Mesenchymal stem cell (in vitro differentiated cells and primary cell): ENCODE measurements at regions not wholly inside any gene's neighbourhood (a gene's known extent, or its start where the extent isn't known, plus 50 kb on each side); places are given as distances from the start of the nearest gene placed in this dataset.

ENCODE experiments used
- DNase-seq: peaks from one replicate; pipeline ENCODE4 v3.0.0-alpha.2; 2013
- H2AFZ ChIP-seq: one replicate; pipeline ENCODE4 v1.6.1; 2013; ENCODE audit warnings: low read depth, mild to moderate bottlenecking, control low read depth, inconsistent platforms, low read length, moderate library complexity
- H2AK5ac ChIP-seq: 2 replicates; pipeline ENCODE4 v1.6.1; 2013; ENCODE audit warnings: low read length, moderate library complexity, mild to moderate bottlenecking, inconsistent platforms; ENCODE audit not compliant: severe bottlenecking
- H2BK120ac ChIP-seq: one replicate; pipeline ENCODE4 v1.6.1; 2013; ENCODE audit warnings: low read depth, mild to moderate bottlenecking, inconsistent platforms, low read length, moderate library complexity
- H2BK12ac ChIP-seq, 2 experiments: one replicate each; pipeline ENCODE4 v1.6.1; 2013; ENCODE audit warnings: inconsistent platforms in 2 of 2, low read length in 2 of 2, mild to moderate bottlenecking in 2 of 2, moderate library complexity in 2 of 2, control low read depth in 1 of 2
- H2BK15ac ChIP-seq: one replicate; pipeline ENCODE4 v1.6.1; 2013; ENCODE audit warnings: mild to moderate bottlenecking, low read depth, inconsistent platforms; ENCODE audit not compliant: poor library complexity, severe bottlenecking
- H2BK5ac ChIP-seq: 2 replicates; pipeline ENCODE4 v1.6.1; 2013; ENCODE audit warnings: low read depth, mild to moderate bottlenecking, low read length, control low read depth, inconsistent platforms; ENCODE audit not compliant: poor library complexity, severe bottlenecking
- H3K14ac ChIP-seq, 2 experiments: one replicate each; pipeline ENCODE4 v1.6.1; 2013; ENCODE audit warnings: inconsistent platforms in 2 of 2, low read length in 2 of 2, control low read depth in 1 of 2, mild to moderate bottlenecking in 1 of 2, moderate library complexity in 1 of 2
- H3K18ac ChIP-seq, 2 experiments: one replicate each; pipeline ENCODE4 v1.6.1; 2013; ENCODE audit warnings: inconsistent platforms in 2 of 2, low read length in 2 of 2, control low read depth in 1 of 2, low read depth in 1 of 2, mild to moderate bottlenecking in 1 of 2
- H3K23ac ChIP-seq, 2 experiments: one replicate each; pipeline ENCODE4 v1.6.1; 2013; ENCODE audit warnings: inconsistent platforms in 2 of 2, low read length in 2 of 2, mild to moderate bottlenecking in 2 of 2, moderate library complexity in 2 of 2, control low read depth in 1 of 2
- H3K27ac ChIP-seq: 2 replicates; pipeline ENCODE4 v1.5.1; 2013; ENCODE audit warnings: mild to moderate bottlenecking, moderate library complexity, low read length, control low read depth, inconsistent platforms; ENCODE audit not compliant: poor library complexity, severe bottlenecking
- H3K27me3 ChIP-seq, 2 experiments: 2 replicates each; pipeline versions ENCODE4 v1.6.1 to v1.7.0; 2013; ENCODE audit warnings: low read length in 2 of 2, mild to moderate bottlenecking in 2 of 2, moderate library complexity in 2 of 2, control low read depth in 1 of 2, inconsistent platforms in 1 of 2; ENCODE audit not compliant: control insufficient read depth in 1 of 2, insufficient read depth in 1 of 2
- H3K36me3 ChIP-seq, 2 experiments: 2 replicates each; pipeline versions ENCODE4 v1.6.1 to v1.7.0; 2013; ENCODE audit warnings: low read length in 2 of 2, control low read depth in 1 of 2, inconsistent platforms in 1 of 2, low read depth in 1 of 2, mild to moderate bottlenecking in 1 of 2; ENCODE audit not compliant: insufficient read depth in 2 of 2, control insufficient read depth in 1 of 2
- H3K4ac ChIP-seq, 2 experiments: one replicate each; pipeline ENCODE4 v1.6.1; 2013; ENCODE audit warnings: inconsistent platforms in 2 of 2, low read length in 2 of 2, mild to moderate bottlenecking in 2 of 2, moderate library complexity in 2 of 2, control low read depth in 1 of 2, low read depth in 1 of 2
- H3K4me1 ChIP-seq: 2 replicates; pipeline ENCODE4 v1.6.1; 2013; ENCODE audit warnings: low read depth, low read length, control low read depth; ENCODE audit not compliant: control insufficient read depth, insufficient read depth
- H3K4me2 ChIP-seq: 2 replicates; pipeline ENCODE4 v1.6.1; 2013; ENCODE audit warnings: low read length, mild to moderate bottlenecking, inconsistent platforms; ENCODE audit not compliant: poor library complexity, severe bottlenecking
- H3K4me3 ChIP-seq, 2 experiments: 2 replicates each; pipeline versions ENCODE4 v1.5.1 to v1.7.0; 2013; ENCODE audit warnings: low read length in 2 of 2, mild to moderate bottlenecking in 2 of 2, control low read depth in 1 of 2, low read depth in 1 of 2; ENCODE audit not compliant: insufficient read depth in 1 of 2
- H3K79me1 ChIP-seq: replicated peaks from 2 replicates; pipeline ENCODE4 v1.6.1; 2013; ENCODE audit warnings: mild to moderate bottlenecking, control low read depth, low read length, inconsistent platforms; ENCODE audit not compliant: poor library complexity, severe bottlenecking
- H3K9ac ChIP-seq: 2 replicates; pipeline ENCODE4 v1.7.0; 2013; ENCODE audit warnings: mild to moderate bottlenecking, low read length, moderate library complexity
- H3K9me3 ChIP-seq: 2 replicates; pipeline ENCODE4 v1.7.0; 2013; ENCODE audit warnings: mild to moderate bottlenecking, low read length; ENCODE audit not compliant: control insufficient read depth
- H4K8ac ChIP-seq: one replicate; pipeline ENCODE4 v1.6.1; 2013; ENCODE audit warnings: inconsistent platforms, mild to moderate bottlenecking, low read length, moderate library complexity
- H4K91ac ChIP-seq: one replicate; pipeline ENCODE4 v1.6.1; 2013; ENCODE audit warnings: mild to moderate bottlenecking, low read length, inconsistent platforms
- WGBS: methylation state at CpG from one replicate; pipeline ENCODE4 v1.1.7; 2013; ENCODE audit warnings: mixed read lengths; 5-methylcytosine and 5-hydroxymethylcytosine counted together

DNA sequence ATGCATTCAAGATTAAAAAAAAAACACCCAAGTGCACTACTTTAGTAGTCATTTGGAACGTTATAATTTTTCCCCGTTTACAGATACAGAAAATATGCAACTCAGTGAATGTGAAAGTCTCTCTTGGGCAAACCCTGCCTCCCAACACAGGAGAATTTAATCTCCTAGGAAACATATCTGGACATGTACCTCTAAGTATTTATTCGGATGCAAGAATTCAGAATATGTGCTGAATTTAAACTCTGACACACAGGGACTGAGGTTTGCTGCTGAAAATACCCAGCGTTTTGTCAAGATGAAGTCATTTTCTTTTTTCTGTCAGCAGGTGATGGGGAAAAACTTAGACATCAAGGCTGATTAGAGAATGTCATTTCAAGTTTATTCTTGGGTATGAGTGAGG, 105.4 kb downstream of the ACKR3 start:
- Histone ChIP-seq H2BK5ac (no peak overlapping the region), H2BK12ac (no peak overlapping the region), H2BK120ac (no peak overlapping the region), H3K4me1 (peaks cover 10% of the 10 kb centered on the region), H2BK15ac (no peak overlapping the region), H3K36me3 (no peaks in the 10 kb centered on the region), H3K27ac (peak overlapping the region; percentile 52), H3K9ac (no peak overlapping the region), H4K91ac (no peak overlapping the region), H3K23ac (no peak overlapping the region), H3K27me3 (peaks cover 5 to 8% of the 10 kb centered on the region in 2 experiments), H3K79me1 (no peaks in the 10 kb centered on the region), H3K14ac (no peak overlapping the region), H3K9me3 (peaks cover 14% of the 10 kb centered on the region), H3K4me2 (no peak overlapping the region), H4K8ac (no peak overlapping the region), H3K4me3 (no peak overlapping the region), H2AFZ (no peak overlapping the region), H3K4ac (no peak overlapping the region), H2AK5ac (no peak overlapping the region), H3K18ac (no peak overlapping the region)
- no peak for DNase-seq
- WGBS = 73% methylated on average over 4 of the region's 4 CpGs

DNA sequence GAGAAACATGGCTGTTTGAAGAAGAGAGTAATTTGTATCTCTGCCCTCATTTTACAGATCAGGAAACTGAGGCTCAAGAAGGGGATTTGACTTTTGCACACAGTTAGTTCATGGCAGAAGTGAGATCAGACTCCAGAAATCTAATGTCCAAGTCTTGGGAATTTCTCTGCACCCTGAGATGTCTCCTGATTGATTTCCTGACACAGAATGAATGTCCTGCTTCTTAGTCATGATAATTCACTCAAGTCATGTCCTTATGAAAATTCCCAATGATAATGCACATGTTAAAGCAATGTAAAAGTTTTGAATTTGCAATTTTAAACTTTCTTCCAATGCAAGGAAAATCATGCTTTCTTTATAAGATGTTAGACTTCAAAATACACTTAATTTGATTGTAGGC, 105.9 kb downstream of the ACKR3 start:
- Histone ChIP-seq H2BK120ac (no peak overlapping the region), H2BK12ac (no peak overlapping the region), H3K18ac (no peak overlapping the region)

DNA sequence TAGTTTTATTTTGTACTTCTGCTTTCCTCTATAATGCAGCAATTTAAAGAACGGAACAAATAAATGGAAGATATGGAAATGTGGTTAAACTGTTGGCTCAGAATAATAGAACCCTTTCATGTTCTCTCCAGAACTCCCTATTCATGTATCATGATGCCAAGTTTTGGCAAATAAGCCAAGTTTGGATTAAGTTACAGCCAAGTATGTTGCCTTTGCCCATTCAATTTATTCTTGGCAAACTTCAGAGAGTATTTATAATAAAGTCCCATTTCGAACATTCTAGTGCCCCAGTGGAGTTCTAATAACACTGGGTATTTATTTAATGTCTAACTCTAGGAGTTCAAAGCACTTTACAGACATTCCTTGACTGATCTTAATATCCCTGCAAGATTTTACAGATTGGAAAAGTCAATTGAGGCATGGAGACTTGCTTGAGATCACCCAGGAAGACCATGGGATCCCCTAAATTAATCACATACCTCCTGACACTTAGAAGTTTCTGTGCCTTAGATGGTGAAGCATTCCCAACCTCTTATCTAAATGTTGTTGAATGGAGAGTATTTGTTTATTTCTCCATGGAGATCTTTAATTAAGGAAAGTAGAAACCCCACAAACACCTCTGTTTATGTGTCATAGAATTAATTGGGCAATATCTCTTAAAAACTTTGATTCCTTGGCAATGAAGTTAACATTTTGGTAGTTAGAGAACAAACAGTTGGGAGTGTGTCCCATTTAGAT, 106.7 kb downstream of the ACKR3 start:
- Histone ChIP-seq H3K9me3 (peaks cover 9% of the 10 kb centered on the region), H3K4me1 (peaks cover 10% of the 10 kb centered on the region), H2AFZ (no peak overlapping the region), H3K9ac (no peak overlapping the region), H2BK5ac (no peak overlapping the region), H3K79me1 (no peaks in the 10 kb centered on the region), H3K14ac (no peak overlapping the region), H3K4me2 (no peak overlapping the region), H2BK15ac (no peak overlapping the region), H4K91ac (no peak overlapping the region), H3K23ac (no peak overlapping the region), H3K4ac (no peak overlapping the region), H4K8ac (peak overlapping the region; percentile 42), H3K36me3 (no peaks in the 10 kb centered on the region), H2BK12ac (no peak overlapping the region), H3K18ac (no peak overlapping the region), H2AK5ac (no peak overlapping the region), H3K4me3 (no peak overlapping the region), H2BK120ac (no peak overlapping the region), H3K27me3 (peaks cover 5 to 8% of the 10 kb centered on the region in 2 experiments), H3K27ac (no peak overlapping the region)
- no CpG with 5 or more reads among the region's 2 CpGs for WGBS
- no peak for DNase-seq

More for the DNA sequence above, 105.9 kb downstream of the ACKR3 start:
- Histone ChIP-seq H3K36me3 (no peaks in the 10 kb centered on the region), H3K9me3 (peaks cover 9% of the 10 kb centered on the region), H2BK15ac (no peak overlapping the region), H3K4me2 (no peak overlapping the region), H4K8ac (no peak overlapping the region), H2BK5ac (no peak overlapping the region), H3K79me1 (no peaks in the 10 kb centered on the region), H3K4me3 (no peak overlapping the region), H4K91ac (no peak overlapping the region), H3K23ac (no peak overlapping the region), H3K4me1 (peaks cover 10% of the 10 kb centered on the region), H3K27me3 (peaks cover 5 to 8% of the 10 kb centered on the region in 2 experiments), H3K4ac (no peak overlapping the region), H2AK5ac (no peak overlapping the region), H3K9ac (no peak overlapping the region), H3K14ac (no peak overlapping the region), H2AFZ (no peak overlapping the region), H3K27ac (peak overlapping the region; percentile 52)
- no peak for DNase-seq

DNA sequence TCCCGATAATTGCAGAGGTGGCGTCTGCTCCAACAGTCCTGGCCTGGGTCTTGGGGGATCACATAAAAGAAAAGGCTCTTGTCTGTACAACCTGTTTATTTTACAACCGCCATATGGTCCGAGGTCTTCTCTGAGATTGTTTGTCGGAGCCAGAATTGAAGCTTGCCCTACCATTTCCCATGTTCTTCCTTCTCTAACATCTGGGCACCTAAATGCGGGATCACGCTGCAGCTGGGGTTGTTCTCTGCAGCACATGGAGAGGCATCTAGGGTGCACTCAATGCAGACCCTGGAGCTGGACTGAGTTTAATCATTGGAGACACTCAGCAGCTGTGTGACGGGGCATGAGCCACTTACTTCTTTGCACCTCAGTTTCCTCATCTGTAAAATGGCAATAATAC, 107.7 kb downstream of the ACKR3 start:
- H3K4me3 ChIP-seq = no peak overlapping the region
- no peak overlapping the region for H4K91ac ChIP-seq
- no peak overlapping the region for H3K23ac ChIP-seq
- no peaks in the 10 kb centered on the region for H3K79me1 ChIP-seq
- no peak overlapping the region for H3K18ac ChIP-seq
- H3K4ac ChIP-seq = no peak overlapping the region
- H3K36me3 ChIP-seq = no peaks in the 10 kb centered on the region
- no peak for DNase-seq
- no peak overlapping the region for H2BK15ac ChIP-seq
- H3K9ac ChIP-seq = no peak overlapping the region
- peaks cover 9% of the 10 kb centered on the region for H3K9me3 ChIP-seq
- H2BK120ac ChIP-seq = no peak overlapping the region
- no peak overlapping the region for H3K4me2 ChIP-seq
- 83% methylated on average over 7 of the region's 8 CpGs for WGBS
- no peak overlapping the region for H3K14ac ChIP-seq
- H2AK5ac ChIP-seq = no peak overlapping the region
- no peak overlapping the region for H2BK12ac ChIP-seq
- no peak overlapping the region for H2AFZ ChIP-seq
- H3K27me3 ChIP-seq = peaks cover 5 to 8% of the 10 kb centered on the region in 2 experiments
- no peak overlapping the region for H3K27ac ChIP-seq
- H3K4me1 ChIP-seq = peaks cover 10% of the 10 kb centered on the region
- H4K8ac ChIP-seq = no peak overlapping the region
- no peak overlapping the region for H2BK5ac ChIP-seq
